Astrocyte (in vitro differentiated cells and primary cell): ENCODE measurements at regions not wholly inside any gene's neighbourhood (a gene's known extent, or its start where the extent isn't known, plus 50 kb on each side); places are given as distances from the start of the nearest gene placed in this dataset.
A peak's percentile ranks its signal among the peaks of the same experiment; 100 is the strongest.

ENCODE experiments used
- DNase-seq: peaks from one replicate; pipeline ENCODE4 v3.0.0-alpha.2; 2010; ENCODE audit warnings: low read depth
- FAIRE-seq: peaks from 2 replicates; lab custom pipeline; 2011; peaks lifted over from hg19 to GRCh38; lab: Jason Lieb, UNC
- H2AFZ ChIP-seq: 2 replicates; pipeline ENCODE4 v1.6.0; 2012; ENCODE audit warnings: low read depth, low read length, inconsistent platforms
- H3K27ac ChIP-seq: 2 replicates; pipeline ENCODE4 v1.5.1; 2011; ENCODE audit warnings: low read depth, low read length, inconsistent platforms
- H3K27me3 ChIP-seq: 2 replicates; pipeline ENCODE4 v1.6.0; 2011; ENCODE audit warnings: low read length, inconsistent platforms; ENCODE audit not compliant: insufficient read depth
- H3K36me3 ChIP-seq: 2 replicates; pipeline ENCODE4 v1.5.1; 2011; ENCODE audit warnings: low read length, inconsistent platforms; ENCODE audit not compliant: insufficient read depth
- H3K4me1 ChIP-seq: 2 replicates; pipeline ENCODE4 v1.5.1; 2011; ENCODE audit warnings: low read length, inconsistent platforms; ENCODE audit not compliant: insufficient read depth
- H3K4me2 ChIP-seq: 2 replicates; pipeline ENCODE4 v1.6.0; 2012; ENCODE audit warnings: low read length, inconsistent platforms
- H3K4me3 ChIP-seq: 2 replicates; pipeline ENCODE4 v1.5.1; 2011; ENCODE audit warnings: low read depth, mild to moderate bottlenecking, low read length, inconsistent platforms; ENCODE audit not compliant: insufficient read depth
- H3K79me2 ChIP-seq: 2 replicates; pipeline ENCODE4 v1.6.0; 2012; ENCODE audit warnings: mild to moderate bottlenecking, low read length, inconsistent platforms; ENCODE audit not compliant: insufficient read depth
- H3K9ac ChIP-seq: 2 replicates; pipeline ENCODE4 v1.6.0; 2012; ENCODE audit warnings: mild to moderate bottlenecking, low read length, inconsistent platforms
- H3K9me3 ChIP-seq: 2 replicates; pipeline ENCODE4 v1.5.1; 2012; ENCODE audit warnings: low read depth, mild to moderate bottlenecking, low read length, inconsistent platforms; ENCODE audit not compliant: insufficient read depth
- H4K20me1 ChIP-seq: 2 replicates; pipeline ENCODE4 v1.6.0; 2012; ENCODE audit warnings: low read length, inconsistent platforms; ENCODE audit not compliant: insufficient read depth
- H3K27ac Mint-ChIP-seq: one replicate; pipeline ENCODE4 v1.8.0; 2021; ENCODE audit warnings: mild to moderate bottlenecking, mixed read lengths; ENCODE audit not compliant: unreplicated experiment
- H3K27me3 Mint-ChIP-seq: one replicate; pipeline ENCODE4 v1.8.0; 2021; ENCODE audit warnings: low read depth, mixed read lengths; ENCODE audit not compliant: unreplicated experiment
- H3K36me3 Mint-ChIP-seq: one replicate; pipeline ENCODE4 v1.8.0; 2021; ENCODE audit warnings: low read depth, mixed read lengths; ENCODE audit not compliant: unreplicated experiment
- H3K4me1 Mint-ChIP-seq: one replicate; pipeline ENCODE4 v1.8.0; 2021; ENCODE audit warnings: low read depth, mixed read lengths; ENCODE audit not compliant: unreplicated experiment
- H3K4me3 Mint-ChIP-seq: one replicate; pipeline ENCODE4 v1.8.0; 2021; ENCODE audit warnings: mild to moderate bottlenecking, moderate library complexity, mixed read lengths; ENCODE audit not compliant: unreplicated experiment
- H3K9me3 Mint-ChIP-seq: one replicate; pipeline ENCODE4 v1.8.0; 2021; ENCODE audit warnings: mild to moderate bottlenecking, mixed read lengths; ENCODE audit not compliant: unreplicated experiment
- CTCF ChIP-seq: IDR thresholded peaks from 2 replicates; pipeline ENCODE4 v1.5.1; 2011; ENCODE audit warnings: low read depth, mild to moderate bottlenecking, inconsistent platforms, low read length, moderate library complexity; ENCODE audit not compliant: insufficient read depth
- EZH2 ChIP-seq: IDR thresholded peaks from 2 replicates; pipeline ENCODE4 v1.6.1; 2012; ENCODE audit warnings: mild to moderate bottlenecking, low read length, inconsistent platforms; ENCODE audit not compliant: insufficient read depth

GRCh38 chr6:11384531-11385309 lies 152.3 kb upstream of the NEDD9 start:
- Histone ChIP-seq H3K27me3 (no peaks in the 10 kb centered on the region), H4K20me1 (no peaks in the 10 kb centered on the region), H3K9me3 (no peaks in the 10 kb centered on the region), H3K4me1 (no peaks in the 10 kb centered on the region), H3K9ac (no peak overlapping the region), H2AFZ (no peak overlapping the region), H3K79me2 (no peaks in the 10 kb centered on the region), H3K27ac (no peak overlapping the region), H3K36me3 (no peaks in the 10 kb centered on the region), H3K4me2 (no peak overlapping the region), H3K4me3 (no peak overlapping the region)
- FAIRE-seq (no peak), DNase-seq (peak; percentile 67)
- H3K4me1 Mint-ChIP-seq, result peaks cover 14% of the 10 kb centered on the region
- H3K36me3 Mint-ChIP-seq, result peaks cover 2% of the 10 kb centered on the region
- H3K4me3 Mint-ChIP-seq, result no peak overlapping the region
- no peaks in the 10 kb centered on the region for H3K27me3 Mint-ChIP-seq
- TF ChIP-seq CTCF (no peak), EZH2 (no peak)
- H3K27ac Mint-ChIP-seq, result no peak overlapping the region
- peaks cover 4% of the 10 kb centered on the region for H3K9me3 Mint-ChIP-seq

- Histone ChIP-seq H4K20me1 (no peaks in the 10 kb centered on the region), H3K36me3 (no peaks in the 10 kb centered on the region), H3K9ac (no peak overlapping the region), H3K27me3 (no peaks in the 10 kb centered on the region), H3K4me1 (no peaks in the 10 kb centered on the region), H3K4me2 (no peak overlapping the region), H3K4me3 (no peak overlapping the region), H3K27ac (no peak overlapping the region), H2AFZ (no peak overlapping the region), H3K9me3 (no peaks in the 10 kb centered on the region), H3K79me2 (no peaks in the 10 kb centered on the region)
- H3K9me3 Mint-ChIP-seq, result peaks cover 11% of the 10 kb centered on the region
- FAIRE-seq, result no peak
- peaks cover 3% of the 10 kb centered on the region for H3K36me3 Mint-ChIP-seq
- no peak overlapping the region for H3K4me3 Mint-ChIP-seq
- no peaks in the 10 kb centered on the region for H3K27me3 Mint-ChIP-seq
- no peak for DNase-seq
- H3K4me1 Mint-ChIP-seq, result peaks cover 14% of the 10 kb centered on the region
- TF ChIP-seq CTCF (no peak), EZH2 (no peak)
- peak overlapping the region; percentile 68 for H3K27ac Mint-ChIP-seq
Measured at GRCh38 chr6:11381801-11382513, 149.5 kb upstream of the NEDD9 start.
